Adrenal gland (tissue), 5 donors: ENCODE measurements at regions not wholly inside any gene's neighbourhood (a gene's known extent, or its start where the extent isn't known, plus 50 kb on each side); places are given as distances from the start of the nearest gene placed in this dataset.

Experiments used
- POLR2A ChIP-seq, 2 donors: fragments of 450-650 bp; IDR thresholded peaks; one replicate each; pipeline ENCODE4 v1.6.1; 2017; ENCODE audit warnings: antibody characterized with exemption in 2 of 2, mild to moderate bottlenecking in 2 of 2, moderate library complexity in 1 of 2
- TF ChIP-seq, protein P1 (sequence below), 6 experiments: fragments of 450-650 bp in 4 of 6; fragments of 200-600 bp in 2 of 6; sonication (generic) in 1 of 6; IDR thresholded peaks; 1 replicate in 5 of 6; 2 replicates in 1 of 6; pipeline versions ENCODE4 v1.5.1 to v1.8.0; 2016 to 2021; ENCODE audit warnings: antibody characterized with exemption in 6 of 6, mild to moderate bottlenecking in 2 of 6, moderate library complexity in 1 of 6
- donor health status: DM: no; HTN: no; CAD: no.

DNA sequence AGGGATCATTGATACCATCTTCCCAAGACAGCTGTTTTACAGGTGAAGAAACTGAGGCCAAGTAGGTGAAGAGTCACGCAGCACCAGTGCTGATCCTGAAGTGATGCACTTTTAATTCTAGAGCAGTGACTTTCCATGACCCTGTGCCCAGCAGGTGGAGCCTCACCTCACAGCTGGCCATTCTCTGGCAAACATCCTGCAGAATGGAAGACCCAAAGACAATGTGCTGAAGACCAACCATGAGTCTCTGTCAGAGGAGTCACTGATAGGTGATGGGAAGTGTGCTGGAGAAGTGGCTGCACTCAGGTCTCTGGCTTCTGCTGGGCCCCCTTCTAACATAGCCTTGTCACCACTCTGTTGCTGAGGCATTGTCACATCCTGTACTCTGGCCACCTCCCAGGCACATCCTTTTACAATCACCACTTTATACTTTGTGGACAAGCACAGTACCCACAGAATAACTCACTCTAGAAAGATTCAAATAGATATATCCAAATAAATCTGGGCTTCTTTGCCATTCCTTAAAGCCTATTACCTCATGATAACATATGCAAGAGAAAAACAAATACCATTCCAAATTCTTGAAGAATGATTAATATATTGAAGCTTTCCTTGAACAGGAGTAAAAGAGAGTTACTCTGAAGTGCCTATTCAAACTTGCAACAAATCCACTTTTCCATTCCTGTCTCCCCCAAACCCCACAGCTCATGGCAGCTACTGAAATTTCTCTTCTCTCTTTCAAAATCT is 64.1 kb upstream of the SCOC start:
- TF ChIP-seq, protein P1, sequence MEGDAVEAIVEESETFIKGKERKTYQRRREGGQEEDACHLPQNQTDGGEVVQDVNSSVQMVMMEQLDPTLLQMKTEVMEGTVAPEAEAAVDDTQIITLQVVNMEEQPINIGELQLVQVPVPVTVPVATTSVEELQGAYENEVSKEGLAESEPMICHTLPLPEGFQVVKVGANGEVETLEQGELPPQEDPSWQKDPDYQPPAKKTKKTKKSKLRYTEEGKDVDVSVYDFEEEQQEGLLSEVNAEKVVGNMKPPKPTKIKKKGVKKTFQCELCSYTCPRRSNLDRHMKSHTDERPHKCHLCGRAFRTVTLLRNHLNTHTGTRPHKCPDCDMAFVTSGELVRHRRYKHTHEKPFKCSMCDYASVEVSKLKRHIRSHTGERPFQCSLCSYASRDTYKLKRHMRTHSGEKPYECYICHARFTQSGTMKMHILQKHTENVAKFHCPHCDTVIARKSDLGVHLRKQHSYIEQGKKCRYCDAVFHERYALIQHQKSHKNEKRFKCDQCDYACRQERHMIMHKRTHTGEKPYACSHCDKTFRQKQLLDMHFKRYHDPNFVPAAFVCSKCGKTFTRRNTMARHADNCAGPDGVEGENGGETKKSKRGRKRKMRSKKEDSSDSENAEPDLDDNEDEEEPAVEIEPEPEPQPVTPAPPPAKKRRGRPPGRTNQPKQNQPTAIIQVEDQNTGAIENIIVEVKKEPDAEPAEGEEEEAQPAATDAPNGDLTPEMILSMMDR (IDR thresholded peaks at IDR 0.05): peak in 1 of 6 experiments; percentile 14
- TF ChIP-seq POLR2A (IDR thresholded peaks at IDR 0.05): no peak
